ENCODE measurements at regions not wholly inside any gene's neighbourhood (a gene's known extent, or its start where the extent isn't known, plus 50 kb on each side); places are given as distances from the start of the nearest gene placed in this dataset.

GRCh38 chr16:75836347-75837010 lies 110.2 kb upstream of the CPHXL start:
- no peak for TF ChIP-seq POLR2A (IDR thresholded peaks at IDR 0.05)
- TF ChIP-seq CTCF (IDR thresholded peaks at IDR 0.05) = no peak
